GM21619 (cell line): ENCODE measurements at regions not wholly inside any gene's neighbourhood (a gene's known extent, or its start where the extent isn't known, plus 50 kb on each side); places are given as distances from the start of the nearest gene placed in this dataset.
"Not testable (repeated sequence)": the region's sequence is repeated elsewhere in the genome, so short reads cannot be mapped to it uniquely, and the experiment has no call there.

Experiments
- ATAC-seq: cut with Tn5 transposase; IDR thresholded peaks from one replicate; pipeline ENCODE4 v1.9.1; 2021; ENCODE audit not compliant: unreplicated experiment

GRCh38 chr10:16231176-16231575 lies 205.6 kb upstream of the PTER start:
- no peak for ATAC-seq

GRCh38 chr10:16231734-16232435 lies 204.9 kb upstream of the PTER start:
- ATAC-seq, result no peak

- no peak for ATAC-seq
Measured at GRCh38 chr10:16232441-16232840, 204.4 kb upstream of the PTER start.

- ATAC-seq, result no peak
Measured at GRCh38 chr10:16234916-16235315, 201.9 kb upstream of the PTER start.

GRCh38 chr10:16242446-16242845 lies 194.4 kb upstream of the PTER start:
- ATAC-seq, result no peak

GRCh38 chr10:16242859-16243613 lies 193.8 kb upstream of the PTER start:
- ATAC-seq, result no peak

GRCh38 chr10:16250136-16250535 lies 186.7 kb upstream of the PTER start:
- ATAC-seq, result not testable (repeated sequence)

- ATAC-seq, result no peak
Measured at GRCh38 chr10:16256336-16256735, 180.5 kb upstream of the PTER start.

- no peak for ATAC-seq
Measured at GRCh38 chr10:16258291-16259040, 178.3 kb upstream of the PTER start.

- no peak for ATAC-seq
Measured at GRCh38 chr10:16259726-16260125, 177.1 kb upstream of the PTER start.

- ATAC-seq, result no peak
Measured at GRCh38 chr10:16260388-16260787, 176.4 kb upstream of the PTER start.

- no peak for ATAC-seq
Measured at GRCh38 chr10:16271571-16271970, 165.2 kb upstream of the PTER start.

- no peak for ATAC-seq
Measured at GRCh38 chr10:16274911-16275310, 161.9 kb upstream of the PTER start.

GRCh38 chr10:16280595-16280994 lies 156.2 kb upstream of the PTER start:
- no peak for ATAC-seq

GRCh38 chr10:16292366-16292765 lies 144.4 kb upstream of the PTER start:
- ATAC-seq, result no peak

GRCh38 chr10:16297069-16297468 lies 139.7 kb upstream of the PTER start:
- ATAC-seq, result no peak

- no peak for ATAC-seq
Measured at GRCh38 chr10:16297642-16298041, 139.2 kb upstream of the PTER start.

- no peak for ATAC-seq
Measured at GRCh38 chr10:16304311-16304710, 132.5 kb upstream of the PTER start.

GRCh38 chr10:16310440-16310839 lies 126.4 kb upstream of the PTER start:
- ATAC-seq, result no peak

GRCh38 chr10:16314259-16314658 lies 122.6 kb upstream of the PTER start:
- ATAC-seq, result no peak

- ATAC-seq, result no peak
Measured at GRCh38 chr10:16316733-16317390, 119.9 kb upstream of the PTER start.
